Neural crest cell (in vitro differentiated cells): ENCODE measurements at regions not wholly inside any gene's neighbourhood (a gene's known extent, or its start where the extent isn't known, plus 50 kb on each side); places are given as distances from the start of the nearest gene placed in this dataset.

Experiments used
- DNase-seq: peaks from one replicate; pipeline ENCODE4 v3.0.0; 2021; ENCODE audit warnings: low read depth, mixed read lengths, low spot score
- H3K27ac Mint-ChIP-seq: one replicate; pipeline ENCODE4 v1.8.0; 2021; ENCODE audit warnings: mild to moderate bottlenecking, mixed read lengths; ENCODE audit not compliant: unreplicated experiment
- H3K27me3 Mint-ChIP-seq: 2 replicates; pipeline ENCODE4 v1.8.0; 2021; ENCODE audit warnings: low read depth, mild to moderate bottlenecking, mixed read lengths
- H3K36me3 Mint-ChIP-seq: 2 replicates; pipeline ENCODE4 v1.8.0; 2021; ENCODE audit warnings: low read depth, mild to moderate bottlenecking, mixed read lengths
- H3K4me1 Mint-ChIP-seq: 2 replicates; pipeline ENCODE4 v1.8.0; 2021; ENCODE audit warnings: mixed read lengths
- H3K4me3 Mint-ChIP-seq: one replicate; pipeline ENCODE4 v1.8.0; 2021; ENCODE audit warnings: mild to moderate bottlenecking, mixed read lengths
- H3K9me3 Mint-ChIP-seq: 2 replicates; pipeline ENCODE4 v1.8.0; 2021; ENCODE audit warnings: mixed read lengths
- TF ChIP-seq, protein P1 (sequence below): fragments of 200-600 bp; sonication (generic); conservative IDR thresholded peaks from 2 replicates; pipeline ENCODE4 v1.5.0; 2021; ENCODE audit warnings: antibody characterized with exemption, mild to moderate bottlenecking

DNA sequence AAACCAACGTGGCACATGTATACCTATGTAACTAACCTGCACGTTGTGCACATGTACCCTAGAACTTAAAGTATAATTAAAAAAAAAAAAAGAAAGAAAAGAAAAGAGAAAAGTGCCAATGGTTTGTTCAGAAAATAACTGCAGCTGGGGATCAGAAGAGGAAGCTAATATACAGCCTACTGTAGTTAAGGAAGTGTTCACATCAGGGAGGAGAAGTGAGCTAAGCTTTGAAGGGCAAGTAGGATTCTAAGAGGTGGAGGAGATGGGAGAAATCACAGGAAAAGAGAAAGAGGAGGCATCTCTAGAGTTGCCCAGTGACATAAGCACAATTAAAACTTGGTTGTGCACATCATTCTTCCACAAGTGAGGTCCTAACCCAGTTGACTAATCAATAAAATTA is 214.4 kb upstream of the DTNBP1 start:
- no peak for DNase-seq
- Mint-ChIP-seq H3K4me1 (peaks cover 3% of the 10 kb centered on the region), H3K36me3 (no peaks in the 10 kb centered on the region), H3K9me3 (no peaks in the 10 kb centered on the region), H3K27ac (no peak overlapping the region), H3K4me3 (no peak overlapping the region), H3K27me3 (peaks cover 2% of the 10 kb centered on the region)
- TF ChIP-seq, protein P1, sequence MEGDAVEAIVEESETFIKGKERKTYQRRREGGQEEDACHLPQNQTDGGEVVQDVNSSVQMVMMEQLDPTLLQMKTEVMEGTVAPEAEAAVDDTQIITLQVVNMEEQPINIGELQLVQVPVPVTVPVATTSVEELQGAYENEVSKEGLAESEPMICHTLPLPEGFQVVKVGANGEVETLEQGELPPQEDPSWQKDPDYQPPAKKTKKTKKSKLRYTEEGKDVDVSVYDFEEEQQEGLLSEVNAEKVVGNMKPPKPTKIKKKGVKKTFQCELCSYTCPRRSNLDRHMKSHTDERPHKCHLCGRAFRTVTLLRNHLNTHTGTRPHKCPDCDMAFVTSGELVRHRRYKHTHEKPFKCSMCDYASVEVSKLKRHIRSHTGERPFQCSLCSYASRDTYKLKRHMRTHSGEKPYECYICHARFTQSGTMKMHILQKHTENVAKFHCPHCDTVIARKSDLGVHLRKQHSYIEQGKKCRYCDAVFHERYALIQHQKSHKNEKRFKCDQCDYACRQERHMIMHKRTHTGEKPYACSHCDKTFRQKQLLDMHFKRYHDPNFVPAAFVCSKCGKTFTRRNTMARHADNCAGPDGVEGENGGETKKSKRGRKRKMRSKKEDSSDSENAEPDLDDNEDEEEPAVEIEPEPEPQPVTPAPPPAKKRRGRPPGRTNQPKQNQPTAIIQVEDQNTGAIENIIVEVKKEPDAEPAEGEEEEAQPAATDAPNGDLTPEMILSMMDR: no peak

DNA sequence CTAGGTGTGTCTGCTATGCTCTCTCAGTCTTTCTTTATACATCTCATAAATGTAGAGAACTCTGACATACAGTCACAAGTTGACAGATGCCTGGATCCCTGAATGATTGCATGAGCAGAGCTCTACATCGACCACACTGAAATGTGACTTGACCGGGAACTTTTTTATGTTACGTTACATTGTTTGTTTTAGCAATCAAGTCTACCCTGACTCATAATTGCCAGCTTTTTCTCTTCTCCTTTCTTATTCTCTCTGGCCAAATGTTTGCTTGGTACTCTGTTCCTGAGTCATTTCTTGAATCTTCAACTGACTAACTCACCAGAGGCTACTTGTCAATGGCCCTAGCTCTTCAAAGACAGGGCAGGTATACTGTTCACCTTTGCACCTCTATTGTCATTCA is 213.6 kb upstream of the DTNBP1 start:
- H3K27me3 Mint-ChIP-seq: peaks cover 2% of the 10 kb centered on the region
- TF ChIP-seq, protein P1: no peak

DNA sequence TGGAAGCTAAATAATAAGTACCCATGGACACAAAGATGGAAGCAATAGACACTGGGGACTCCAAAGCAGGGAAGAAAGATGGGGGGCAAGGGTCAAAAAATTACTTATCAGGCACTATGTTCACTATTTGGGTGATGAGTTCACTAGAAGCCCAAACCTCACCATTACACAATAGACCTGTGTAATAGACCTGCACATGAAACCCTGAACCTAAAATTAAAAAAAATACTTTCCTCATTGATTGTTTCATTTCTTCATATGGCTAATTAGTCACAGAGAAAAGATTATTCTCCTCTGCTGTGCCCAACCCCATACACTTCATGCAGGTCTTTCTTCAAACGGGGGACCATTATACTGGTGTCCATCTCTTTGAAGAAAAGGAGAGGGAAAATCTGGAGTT is 213.0 kb upstream of the DTNBP1 start:
- H3K9me3 Mint-ChIP-seq: no peaks in the 10 kb centered on the region
- no peak overlapping the region for H3K27ac Mint-ChIP-seq
- DNase-seq: no peak
- H3K36me3 Mint-ChIP-seq: no peaks in the 10 kb centered on the region
- peaks cover 2% of the 10 kb centered on the region for H3K27me3 Mint-ChIP-seq
- no peak overlapping the region for H3K4me3 Mint-ChIP-seq
- peaks cover 3% of the 10 kb centered on the region for H3K4me1 Mint-ChIP-seq
- TF ChIP-seq, protein P1: no peak

More for the DNA sequence above, 213.6 kb upstream of the DTNBP1 start:
- no peaks in the 10 kb centered on the region for H3K36me3 Mint-ChIP-seq
- no peak for DNase-seq
- H3K4me1 Mint-ChIP-seq: peaks cover 3% of the 10 kb centered on the region
- H3K9me3 Mint-ChIP-seq: no peaks in the 10 kb centered on the region
- no peak overlapping the region for H3K4me3 Mint-ChIP-seq
- H3K27ac Mint-ChIP-seq: no peak overlapping the region

DNA sequence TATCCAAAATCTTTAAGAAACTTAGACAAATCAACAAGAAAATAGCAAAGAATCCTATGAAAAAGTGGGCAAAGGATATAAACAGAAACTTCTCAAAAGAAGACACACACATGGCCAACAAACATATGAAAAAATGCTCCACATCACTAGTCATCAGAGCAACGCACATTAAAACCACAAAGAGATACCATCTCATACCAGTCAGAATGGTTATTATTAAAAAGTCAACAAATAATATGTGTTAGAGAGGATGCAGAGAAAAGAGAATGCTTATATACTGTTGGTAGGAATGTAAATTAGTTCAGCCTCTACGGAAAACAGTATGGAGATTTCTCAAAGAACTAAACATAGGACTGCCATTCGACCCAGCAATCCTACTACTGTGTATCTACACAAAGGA is 212.0 kb upstream of the DTNBP1 start:
- H3K9me3 Mint-ChIP-seq: no peaks in the 10 kb centered on the region
- no peaks in the 10 kb centered on the region for H3K36me3 Mint-ChIP-seq
- H3K4me1 Mint-ChIP-seq: peaks cover 3% of the 10 kb centered on the region
- H3K27ac Mint-ChIP-seq: no peak overlapping the region
- no peak for DNase-seq
- H3K27me3 Mint-ChIP-seq: peaks cover under 1% of the 10 kb centered on the region
- TF ChIP-seq, protein P1: no peak
- H3K4me3 Mint-ChIP-seq: no peak overlapping the region

DNA sequence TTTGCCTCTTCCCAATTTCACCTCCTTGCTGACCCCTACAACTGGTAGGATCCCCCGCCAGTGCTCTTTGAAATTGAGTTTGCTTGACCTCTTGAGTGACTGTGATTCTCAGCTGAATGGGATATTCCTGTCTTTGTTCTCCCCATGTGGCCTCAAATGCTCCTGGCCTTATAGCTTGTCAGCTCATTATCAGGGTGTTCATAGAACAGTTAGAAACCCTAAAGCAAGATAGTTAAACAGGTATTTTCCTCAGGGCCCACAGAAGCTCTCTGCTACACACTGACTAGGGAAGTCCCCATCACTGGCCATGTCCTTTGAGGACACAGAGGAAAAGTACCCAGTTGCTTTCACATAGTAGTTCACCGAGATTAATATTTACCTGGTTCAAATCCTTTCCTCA is 211.5 kb upstream of the DTNBP1 start:
- H3K9me3 Mint-ChIP-seq: no peaks in the 10 kb centered on the region
- peaks cover 3% of the 10 kb centered on the region for H3K4me1 Mint-ChIP-seq
- H3K36me3 Mint-ChIP-seq: no peaks in the 10 kb centered on the region
- H3K4me3 Mint-ChIP-seq: no peak overlapping the region
- H3K27me3 Mint-ChIP-seq: no peaks in the 10 kb centered on the region
- TF ChIP-seq, protein P1: no peak
- no peak for DNase-seq
- no peak overlapping the region for H3K27ac Mint-ChIP-seq
